Brain microvascular endothelial cell (primary cell): ENCODE measurements at regions not wholly inside any gene's neighbourhood (a gene's known extent, or its start where the extent isn't known, plus 50 kb on each side); places are given as distances from the start of the nearest gene placed in this dataset.

ENCODE experiments used
- DNase-seq: peaks from one replicate; pipeline ENCODE4 v3.0.0-alpha.2; 2020
- H3K27ac ChIP-seq: fragments of 250-450 bp; sonication (Bioruptor Pico); 2 replicates; pipeline ENCODE4 v1.5.1; 2020; ENCODE audit warnings: mild to moderate bottlenecking, moderate library complexity
- H3K27me3 ChIP-seq: fragments of 250-450 bp; sonication (Bioruptor Pico); replicated peaks from 2 replicates; pipeline ENCODE4 v1.5.1; 2020; ENCODE audit warnings: mild to moderate bottlenecking
- H3K36me3 ChIP-seq: fragments of 250-450 bp; sonication (Bioruptor Pico); replicated peaks from 2 replicates; pipeline ENCODE4 v1.5.1; 2020; ENCODE audit warnings: mild to moderate bottlenecking
- H3K4me3 ChIP-seq: 2 replicates; pipeline ENCODE4 v1.5.1; 2011; ENCODE audit warnings: low read depth, mild to moderate bottlenecking, control low read depth, low read length, moderate library complexity
- in situ Hi-C: cut with HindIII; loops from 2 replicates; pipeline ENCODE4 v1.10.0; 2017; ENCODE audit warnings: low sequenced_read_pairs, low pct_ligation_motif_present
- TF ChIP-seq, protein P1 (sequence below): IDR thresholded peaks from 2 replicates; pipeline ENCODE4 v1.5.1; 2011; ENCODE audit warnings: low read depth, mild to moderate bottlenecking, moderate library complexity, low read length, control low read depth, inconsistent platforms; ENCODE audit errors: missing control alignments

DNA sequence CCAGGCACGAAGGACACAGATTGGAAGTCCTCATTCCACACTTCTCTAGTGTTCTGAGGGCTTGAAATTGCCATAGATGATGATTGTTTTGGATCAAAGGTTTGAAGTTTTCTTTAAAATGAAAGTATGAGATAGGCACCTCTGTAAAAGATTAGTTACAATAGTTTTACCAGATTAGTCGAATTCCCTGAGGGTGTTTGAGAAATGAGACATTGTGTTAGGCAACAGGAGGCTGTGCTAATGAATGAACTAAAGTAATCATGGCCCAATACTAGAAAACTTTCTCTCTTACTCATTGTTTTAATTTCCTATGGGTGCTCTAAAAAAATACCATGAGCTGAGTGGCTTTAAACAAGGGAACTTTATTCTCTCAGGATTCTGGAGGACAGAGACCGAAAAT, 421.7 kb downstream of the RNF144A start:
- no peak for DNase-seq
- TF ChIP-seq, protein P1, sequence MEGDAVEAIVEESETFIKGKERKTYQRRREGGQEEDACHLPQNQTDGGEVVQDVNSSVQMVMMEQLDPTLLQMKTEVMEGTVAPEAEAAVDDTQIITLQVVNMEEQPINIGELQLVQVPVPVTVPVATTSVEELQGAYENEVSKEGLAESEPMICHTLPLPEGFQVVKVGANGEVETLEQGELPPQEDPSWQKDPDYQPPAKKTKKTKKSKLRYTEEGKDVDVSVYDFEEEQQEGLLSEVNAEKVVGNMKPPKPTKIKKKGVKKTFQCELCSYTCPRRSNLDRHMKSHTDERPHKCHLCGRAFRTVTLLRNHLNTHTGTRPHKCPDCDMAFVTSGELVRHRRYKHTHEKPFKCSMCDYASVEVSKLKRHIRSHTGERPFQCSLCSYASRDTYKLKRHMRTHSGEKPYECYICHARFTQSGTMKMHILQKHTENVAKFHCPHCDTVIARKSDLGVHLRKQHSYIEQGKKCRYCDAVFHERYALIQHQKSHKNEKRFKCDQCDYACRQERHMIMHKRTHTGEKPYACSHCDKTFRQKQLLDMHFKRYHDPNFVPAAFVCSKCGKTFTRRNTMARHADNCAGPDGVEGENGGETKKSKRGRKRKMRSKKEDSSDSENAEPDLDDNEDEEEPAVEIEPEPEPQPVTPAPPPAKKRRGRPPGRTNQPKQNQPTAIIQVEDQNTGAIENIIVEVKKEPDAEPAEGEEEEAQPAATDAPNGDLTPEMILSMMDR = no peak
- in situ Hi-C loops = no loop called here

DNA sequence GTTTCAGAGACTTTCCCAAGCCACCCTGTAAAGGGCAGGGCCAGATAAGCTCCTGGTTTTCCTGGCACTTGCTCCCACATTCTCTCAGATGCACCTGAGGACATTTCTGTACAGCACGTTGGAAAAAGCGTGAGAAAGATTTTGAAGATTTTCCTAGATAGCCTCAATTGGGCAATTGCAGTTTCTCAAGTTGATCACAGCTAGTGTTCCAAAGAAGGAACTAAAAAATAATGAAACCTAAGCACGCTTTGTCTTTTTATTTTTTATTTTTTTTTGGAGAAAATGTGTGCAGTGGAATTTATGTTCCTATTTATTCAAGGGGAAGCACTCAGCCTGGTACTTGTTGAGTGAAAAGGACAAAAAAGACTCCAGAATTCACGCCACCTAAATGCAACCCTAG, 429.1 kb downstream of the RNF144A start:
- Histone ChIP-seq H3K36me3 (no peaks in the 10 kb centered on the region), H3K27me3 (no peaks in the 10 kb centered on the region), H3K4me3 (no peak overlapping the region), H3K27ac (no peak overlapping the region)
- DNase-seq = no peak
- TF ChIP-seq, protein P1 = no peak
- in situ Hi-C loops = no loop called here

More for the DNA sequence above, 421.7 kb downstream of the RNF144A start:
- Histone ChIP-seq H3K36me3 (no peaks in the 10 kb centered on the region), H3K27me3 (no peaks in the 10 kb centered on the region), H3K4me3 (no peak overlapping the region), H3K27ac (no peak overlapping the region)

DNA sequence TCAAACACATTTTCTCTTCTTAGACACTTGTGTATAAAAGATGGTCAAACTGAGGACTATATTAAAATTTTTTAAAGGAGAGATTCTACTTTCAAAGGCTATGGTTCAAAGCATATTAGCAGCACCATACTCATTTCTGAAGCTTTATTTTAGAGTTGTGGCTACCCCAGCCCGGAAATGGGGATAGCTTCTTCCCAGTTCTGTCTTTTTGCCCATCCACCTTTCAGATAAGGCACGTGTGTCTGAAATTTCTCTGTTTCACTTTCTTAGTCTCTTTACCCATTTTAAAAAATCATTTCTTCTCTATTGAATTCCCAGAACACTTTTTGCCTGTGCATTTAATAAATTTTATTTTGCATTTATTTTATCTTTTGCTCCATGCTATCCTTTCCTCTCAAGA, 431.5 kb downstream of the RNF144A start:
- no peak overlapping the region for H3K27ac ChIP-seq
- DNase-seq = no peak
- H3K36me3 ChIP-seq = no peaks in the 10 kb centered on the region
- no peaks in the 10 kb centered on the region for H3K27me3 ChIP-seq
- TF ChIP-seq, protein P1 = no peak
- in situ Hi-C loops = no loop called here
- no peak overlapping the region for H3K4me3 ChIP-seq

DNA sequence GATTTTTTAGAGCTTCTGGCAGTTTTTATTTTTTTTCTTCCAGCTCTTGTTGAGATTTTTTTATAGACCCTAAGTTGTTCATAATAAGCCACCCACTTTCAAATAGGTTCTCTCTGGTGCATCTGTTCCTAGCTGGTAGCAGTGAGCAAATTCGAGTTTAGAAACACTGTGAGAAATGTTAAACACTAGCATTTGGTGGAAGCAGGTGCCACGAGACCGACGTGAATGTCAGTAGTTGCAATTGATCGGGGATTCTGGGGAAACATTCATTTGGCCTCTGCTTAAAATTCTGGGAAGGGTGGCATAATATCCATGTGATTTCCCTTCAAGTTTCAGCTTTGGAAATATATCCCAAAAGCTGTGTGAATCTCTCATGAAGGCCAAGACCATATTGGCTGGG, 435.0 kb downstream of the RNF144A start:
- no peak for DNase-seq
- TF ChIP-seq, protein P1 = no peak
- Histone ChIP-seq H3K36me3 (no peaks in the 10 kb centered on the region), H3K27me3 (no peaks in the 10 kb centered on the region), H3K4me3 (no peak overlapping the region), H3K27ac (no peak overlapping the region)
- in situ Hi-C loops = no loop called here

DNA sequence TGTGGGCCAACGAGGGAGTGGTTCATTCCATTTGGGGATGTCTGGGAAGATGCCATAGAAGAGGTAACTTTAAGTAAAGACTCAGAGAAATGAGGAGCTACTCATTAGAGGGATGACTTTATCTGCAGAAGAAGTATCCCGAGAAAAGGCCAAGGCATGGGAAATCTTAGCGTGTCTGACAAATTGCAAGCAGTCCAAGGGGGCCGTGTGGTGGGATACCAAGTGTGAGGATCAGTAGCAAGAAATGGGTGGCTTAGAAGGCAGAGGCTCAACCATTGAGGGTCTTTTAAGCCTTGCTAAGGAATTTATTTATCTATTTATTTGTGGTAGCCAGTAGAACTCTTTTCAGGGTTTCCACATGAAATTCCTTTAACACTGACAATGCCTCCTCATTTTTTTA, 436.4 kb downstream of the RNF144A start:
- Histone ChIP-seq H3K4me3 (no peak overlapping the region), H3K36me3 (no peaks in the 10 kb centered on the region), H3K27me3 (no peaks in the 10 kb centered on the region), H3K27ac (no peak overlapping the region)
- TF ChIP-seq, protein P1 = no peak
- in situ Hi-C loops = no loop called here
- DNase-seq = no peak

DNA sequence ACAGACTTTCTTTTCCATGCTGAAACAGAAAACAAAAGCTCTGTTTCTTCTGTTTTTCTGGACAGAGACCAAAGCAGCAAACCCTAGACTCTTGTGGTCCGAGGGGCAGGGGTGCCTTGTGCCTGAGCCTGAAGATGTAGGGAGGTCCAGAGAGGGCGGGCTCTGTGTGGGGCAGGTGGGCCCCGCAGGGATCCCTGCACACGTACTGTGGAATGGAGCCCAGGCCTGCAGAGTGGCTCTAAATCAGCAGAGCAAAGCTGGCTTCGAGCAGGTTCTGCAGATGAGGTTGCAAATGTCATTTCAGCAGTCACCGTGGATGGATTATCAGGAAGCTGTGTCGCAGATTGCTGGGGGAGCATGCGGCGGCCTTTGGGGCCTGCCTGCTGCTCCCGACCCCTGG, 438.6 kb downstream of the RNF144A start:
- no peak for DNase-seq
- Histone ChIP-seq H3K36me3 (no peaks in the 10 kb centered on the region), H3K27me3 (no peaks in the 10 kb centered on the region), H3K4me3 (no peak overlapping the region), H3K27ac (no peak overlapping the region)
- in situ Hi-C loops = no loop called here
- TF ChIP-seq, protein P1 = no peak
